HG03066 (cell line): ENCODE measurements at regions not wholly inside any gene's neighbourhood (a gene's known extent, or its start where the extent isn't known, plus 50 kb on each side); places are given as distances from the start of the nearest gene placed in this dataset.
A peak's percentile ranks its signal among the peaks of the same experiment; 100 is the strongest.
"Not testable (repeated sequence)": the region's sequence is repeated elsewhere in the genome, so short reads cannot be mapped to it uniquely, and the experiment has no call there.

ENCODE experiments used
- ATAC-seq: cut with Tn5 transposase; IDR thresholded peaks from one replicate; pipeline ENCODE4 v1.9.1; 2021; ENCODE audit warnings: low read depth; ENCODE audit not compliant: unreplicated experiment

GRCh38 chr6:50959081-50959641 is 140.5 kb downstream of the TFAP2B start:
- ATAC-seq, result no peak

- no peak for ATAC-seq
These were observed 142.9 kb downstream of the TFAP2B start for GRCh38 chr6:50961611-50962010.

GRCh38 chr6:50962213-50962759 is 143.6 kb downstream of the TFAP2B start:
- no peak for ATAC-seq

GRCh38 chr6:50963952-50964351 is 145.3 kb downstream of the TFAP2B start:
- no peak for ATAC-seq

- no peak for ATAC-seq
These were observed 146.8 kb downstream of the TFAP2B start for GRCh38 chr6:50965495-50965894.

GRCh38 chr6:50966532-50966931 is 147.9 kb downstream of the TFAP2B start:
- ATAC-seq, result peak; percentile 99

- ATAC-seq, result no peak
These were observed 148.3 kb downstream of the TFAP2B start for GRCh38 chr6:50966986-50967385.

GRCh38 chr6:50968246-50968645 is 149.6 kb downstream of the TFAP2B start:
- ATAC-seq, result not testable (repeated sequence)

GRCh38 chr6:50970908-50971307 is 152.2 kb downstream of the TFAP2B start:
- no peak for ATAC-seq

GRCh38 chr6:50973464-50973863 is 154.8 kb downstream of the TFAP2B start:
- ATAC-seq, result no peak

- ATAC-seq, result no peak
These were observed 155.6 kb downstream of the TFAP2B start for GRCh38 chr6:50974319-50974718.

GRCh38 chr6:50975216-50975615 is 156.5 kb downstream of the TFAP2B start:
- ATAC-seq, result no peak

- no peak for ATAC-seq
These were observed 158.2 kb downstream of the TFAP2B start for GRCh38 chr6:50976907-50977306.

- ATAC-seq, result no peak
These were observed 159.1 kb downstream of the TFAP2B start for GRCh38 chr6:50977796-50978195.

GRCh38 chr6:50978380-50979170 is 159.9 kb downstream of the TFAP2B start:
- ATAC-seq, result no peak

- no peak for ATAC-seq
These were observed 160.5 kb downstream of the TFAP2B start for GRCh38 chr6:50979171-50979525.

- ATAC-seq, result no peak
These were observed 165.5 kb downstream of the TFAP2B start for GRCh38 chr6:50984135-50984534.

- no peak for ATAC-seq
These were observed 167.6 kb downstream of the TFAP2B start for GRCh38 chr6:50986319-50986718.

- ATAC-seq, result no peak
These were observed 170.5 kb downstream of the TFAP2B start for GRCh38 chr6:50989123-50989522.

- ATAC-seq, result no peak
These were observed 172.2 kb downstream of the TFAP2B start for GRCh38 chr6:50990750-50991446.

GRCh38 chr6:50992232-50992631 is 173.6 kb downstream of the TFAP2B start:
- no peak for ATAC-seq
